MM.1S (cell line): ENCODE measurements at regions not wholly inside any gene's neighbourhood (a gene's known extent, or its start where the extent isn't known, plus 50 kb on each side); places are given as distances from the start of the nearest gene placed in this dataset.

Experiments
- DNase-seq: peaks from one replicate; pipeline ENCODE4 v3.0.0-alpha.2; 2015
- H2AFZ ChIP-seq: fragments of 300-600 bp; sonication (generic); 2 replicates; pipeline ENCODE4 v1.6.0; 2016; ENCODE audit warnings: antibody characterized with exemption, low read length
- H3F3A ChIP-seq: fragments of 300-600 bp; sonication (generic); 2 replicates; pipeline ENCODE4 v1.6.1; 2016; ENCODE audit warnings: mild to moderate bottlenecking, antibody characterized with exemption, low read length, moderate library complexity, mixed read lengths; ENCODE audit not compliant: insufficient read depth
- H3K27ac ChIP-seq: fragments of 300-600 bp; sonication (generic); 2 replicates; pipeline ENCODE4 v1.5.1; 2016; ENCODE audit warnings: mild to moderate bottlenecking, low read length
- H3K27me3 ChIP-seq: fragments of 300-600 bp; sonication (generic); replicated peaks from 2 replicates; pipeline ENCODE4 v1.6.0; 2016; ENCODE audit warnings: low read length; ENCODE audit not compliant: insufficient read depth
- H3K36me3 ChIP-seq: fragments of 300-600 bp; sonication (generic); replicated peaks from 2 replicates; pipeline ENCODE4 v1.6.1; 2016; ENCODE audit warnings: mild to moderate bottlenecking, low read length, mixed read lengths; ENCODE audit not compliant: insufficient read depth
- H3K4me1 ChIP-seq: fragments of 300-600 bp; sonication (generic); 2 replicates; pipeline ENCODE4 v1.6.1; 2016; ENCODE audit warnings: low read length, mixed read lengths
- H3K4me2 ChIP-seq: fragments of 300-600 bp; sonication (generic); 2 replicates; pipeline ENCODE4 v1.6.0; 2016; ENCODE audit warnings: low read depth, low read length
- H3K4me3 ChIP-seq: fragments of 300-600 bp; sonication (generic); 2 replicates; pipeline ENCODE4 v1.5.1; 2016; ENCODE audit warnings: low read length, mixed read lengths
- H3K79me2 ChIP-seq: fragments of 300-600 bp; sonication (generic); 2 replicates; pipeline ENCODE4 v1.6.1; 2016; ENCODE audit warnings: mixed run types, low read length, mixed read lengths
- H3K9ac ChIP-seq: fragments of 300-600 bp; sonication (generic); 2 replicates; pipeline ENCODE4 v1.6.1; 2016; ENCODE audit warnings: low read length, mixed read lengths
- H3K9me2 ChIP-seq: fragments of 300-600 bp; sonication (generic); replicated peaks from 2 replicates; pipeline ENCODE4 v1.6.1; 2016; ENCODE audit warnings: mild to moderate bottlenecking, low read length, mixed read lengths; ENCODE audit not compliant: insufficient read depth
- H3K9me3 ChIP-seq: fragments of 300-600 bp; sonication (generic); replicated peaks from 2 replicates; pipeline ENCODE4 v1.6.1; 2016; ENCODE audit warnings: mild to moderate bottlenecking, low read length, mixed read lengths; ENCODE audit not compliant: insufficient read depth
- H4K20me1 ChIP-seq: fragments of 300-600 bp; sonication (generic); 2 replicates; pipeline ENCODE4 v1.6.1; 2016; ENCODE audit warnings: mild to moderate bottlenecking, low read length, moderate library complexity, mixed read lengths; ENCODE audit not compliant: insufficient read depth
- CTCF ChIP-seq: fragments of 300-600 bp; sonication (generic); IDR thresholded peaks from 2 replicates; pipeline ENCODE4 v1.5.1; 2016; ENCODE audit warnings: antibody characterized with exemption, low read length, mixed read lengths
- EZH2 ChIP-seq: fragments of 300-600 bp; sonication (generic); optimal IDR thresholded peaks from 2 replicates; pipeline ENCODE3; 2017; ENCODE audit warnings: low read depth, mild to moderate bottlenecking, antibody characterized with exemption, low read length, mixed read lengths
- EZH2phosphoT487 ChIP-seq: fragments of 300-600 bp; sonication (generic); IDR thresholded peaks from 2 replicates; pipeline ENCODE4 v1.6.1; 2018; ENCODE audit warnings: antibody characterized with exemption, low read length

- H3K9ac ChIP-seq = no peak overlapping the region
- no peaks in the 10 kb centered on the region for H3K4me1 ChIP-seq
- H2AFZ ChIP-seq = no peak overlapping the region
- H3K79me2 ChIP-seq = no peaks in the 10 kb centered on the region
- H3K27ac ChIP-seq = no peak overlapping the region
- DNase-seq = no peak
- H3F3A ChIP-seq = no peaks in the 10 kb centered on the region
- TF ChIP-seq EZH2phosphoT487 (no peak), CTCF (no peak), EZH2 (no peak)
- H4K20me1 ChIP-seq = no peaks in the 10 kb centered on the region
- no peaks in the 10 kb centered on the region for H3K36me3 ChIP-seq
- no peaks in the 10 kb centered on the region for H3K9me3 ChIP-seq
- no peak overlapping the region for H3K4me3 ChIP-seq
- H3K27me3 ChIP-seq = no peaks in the 10 kb centered on the region
- no peaks in the 10 kb centered on the region for H3K9me2 ChIP-seq
- no peak overlapping the region for H3K4me2 ChIP-seq
Observed at GRCh38 chr6:44682280-44682679, 294.8 kb downstream of the CDC5L start.

- Histone ChIP-seq H3K27me3 (no peaks in the 10 kb centered on the region), H3K4me2 (no peak overlapping the region), H3K4me3 (no peak overlapping the region), H3K36me3 (no peaks in the 10 kb centered on the region), H3K79me2 (no peaks in the 10 kb centered on the region), H3K4me1 (no peaks in the 10 kb centered on the region), H3K9me3 (no peaks in the 10 kb centered on the region), H2AFZ (no peak overlapping the region), H3K27ac (no peak overlapping the region), H3K9me2 (no peaks in the 10 kb centered on the region), H4K20me1 (no peaks in the 10 kb centered on the region), H3K9ac (no peak overlapping the region), H3F3A (no peaks in the 10 kb centered on the region)
- TF ChIP-seq CTCF = no peak
- no peak for TF ChIP-seq EZH2
- no peak for TF ChIP-seq EZH2phosphoT487
- no peak for DNase-seq
Observed at GRCh38 chr6:44682987-44683779, 295.7 kb downstream of the CDC5L start.

- Histone ChIP-seq H3K27me3 (no peaks in the 10 kb centered on the region), H3K9me2 (no peaks in the 10 kb centered on the region), H2AFZ (no peak overlapping the region), H3F3A (no peaks in the 10 kb centered on the region), H4K20me1 (no peaks in the 10 kb centered on the region), H3K27ac (no peak overlapping the region), H3K9ac (no peak overlapping the region), H3K4me3 (no peak overlapping the region), H3K4me2 (no peak overlapping the region), H3K36me3 (no peaks in the 10 kb centered on the region), H3K9me3 (no peaks in the 10 kb centered on the region), H3K4me1 (no peaks in the 10 kb centered on the region), H3K79me2 (no peaks in the 10 kb centered on the region)
- no peak for TF ChIP-seq EZH2
- TF ChIP-seq EZH2phosphoT487 = no peak
- TF ChIP-seq CTCF = no peak
- no peak for DNase-seq
Observed at GRCh38 chr6:44685213-44685612, 297.7 kb downstream of the CDC5L start.
